SK-N-SH treated with all-trans-retinoic acid at 6 μM for 48 hours (cell line): ENCODE measurements at regions not wholly inside any gene's neighbourhood (a gene's known extent, or its start where the extent isn't known, plus 50 kb on each side); places are given as distances from the start of the nearest gene placed in this dataset.

Experiments used
- ATAC-seq: fragments of 200-7000 bp; cut with Tn5 transposase; 3 replicates; pipeline ENCODE4 v1.9.1; 2020; ENCODE audit warnings: mild to moderate bottlenecking, moderate library complexity
- ARNTL ChIP-seq: fragments of 450-650 bp; formaldehyde crosslinking; IDR thresholded peaks from 2 replicates; pipeline ENCODE4 v1.5.0; 2020; ENCODE audit warnings: low read depth, mild to moderate bottlenecking, moderate library complexity, borderline replicate concordance
- BACH2 ChIP-seq: fragments of 250-450 bp; sonication (Bioruptor Pico); IDR thresholded peaks from 2 replicates; pipeline ENCODE4 v1.9.0; 2021; ENCODE audit warnings: mild to moderate bottlenecking, borderline replicate concordance
- CSDC2 ChIP-seq: fragments of 250-450 bp; sonication (Bioruptor Pico); IDR thresholded peaks from 2 replicates; pipeline ENCODE4 v1.5.0; 2020; ENCODE audit warnings: mild to moderate bottlenecking, moderate library complexity
- ESRRG ChIP-seq: fragments of 250-450 bp; sonication (Bioruptor Pico); IDR thresholded peaks from 2 replicates; pipeline ENCODE4 v1.6.1; 2021; ENCODE audit warnings: mild to moderate bottlenecking
- GLIS3 ChIP-seq: fragments of 250-450 bp; sonication (Bioruptor Pico); IDR thresholded peaks from 2 replicates; pipeline ENCODE4 v1.5.0; 2020; ENCODE audit warnings: mild to moderate bottlenecking, moderate library complexity
- ISL1 ChIP-seq: fragments of 250-450 bp; sonication (Bioruptor Pico); IDR thresholded peaks from 2 replicates; pipeline ENCODE4 v2.1.2; 2022; ENCODE audit warnings: mild to moderate bottlenecking, moderate library complexity
- OSR1 ChIP-seq: fragments of 250-450 bp; sonication (Bioruptor Pico); IDR thresholded peaks from 2 replicates; pipeline ENCODE4 v1.8.0; 2022; ENCODE audit warnings: moderate library complexity, mild to moderate bottlenecking, inconsistent platforms
- PPARA ChIP-seq: fragments of 250-450 bp; sonication (Bioruptor Pico); IDR thresholded peaks from 2 replicates; pipeline ENCODE4 v1.5.0; 2020; ENCODE audit warnings: mild to moderate bottlenecking, borderline replicate concordance
- RARB ChIP-seq: fragments of 250-450 bp; sonication (Bioruptor Pico); IDR thresholded peaks from 2 replicates; pipeline ENCODE4 v1.8.0; 2021; ENCODE audit warnings: mild to moderate bottlenecking, moderate library complexity
- ZC3H10 ChIP-seq: fragments of 250-450 bp; sonication (Bioruptor Pico); IDR thresholded peaks from 2 replicates; pipeline ENCODE4 v1.5.1; 2021; ENCODE audit warnings: mild to moderate bottlenecking, moderate library complexity
- ZFP3 ChIP-seq: fragments of 250-450 bp; sonication (Bioruptor Pico); IDR thresholded peaks from 2 replicates; pipeline ENCODE4 v1.5.0; 2020; ENCODE audit warnings: mild to moderate bottlenecking, moderate library complexity
- ZFP30 ChIP-seq: fragments of 450-650 bp; formaldehyde crosslinking; IDR thresholded peaks from 2 replicates; pipeline ENCODE4 v1.5.0; 2022; ENCODE audit warnings: mild to moderate bottlenecking, moderate library complexity
- ZNF565 ChIP-seq: fragments of 450-650 bp; formaldehyde crosslinking; conservative IDR thresholded peaks from 2 replicates; pipeline ENCODE4 v1.5.0; 2020; ENCODE audit warnings: low read depth, mild to moderate bottlenecking, moderate library complexity
- ZNF70 ChIP-seq: fragments of 450-650 bp; formaldehyde crosslinking; IDR thresholded peaks from 2 replicates; pipeline ENCODE4 v1.5.0; 2020; ENCODE audit warnings: mild to moderate bottlenecking, moderate library complexity
- ZNF8 ChIP-seq: fragments of 450-650 bp; formaldehyde crosslinking; IDR thresholded peaks from 2 replicates; pipeline ENCODE4 v1.5.0; 2020; ENCODE audit warnings: mild to moderate bottlenecking, moderate library complexity
- TF ChIP-seq, protein P1 (sequence below): fragments of 250-450 bp; sonication (Bioruptor Pico); IDR thresholded peaks from 2 replicates; pipeline ENCODE4 v1.5.1; 2020; ENCODE audit warnings: low read depth, mild to moderate bottlenecking, moderate library complexity
- TF ChIP-seq, protein P2 (sequence below): fragments of 250-450 bp; sonication (Bioruptor Pico); IDR thresholded peaks from 2 replicates; pipeline ENCODE4 v1.5.1; 2021; ENCODE audit warnings: mild to moderate bottlenecking, moderate library complexity
- TF ChIP-seq, protein P3 (sequence below): fragments of 250-450 bp; sonication (Bioruptor Pico); IDR thresholded peaks from 2 replicates; pipeline ENCODE4 v1.8.0; 2021; ENCODE audit warnings: low read depth, mild to moderate bottlenecking, moderate library complexity, borderline replicate concordance
- TF ChIP-seq, protein P4 (sequence below): fragments of 250-450 bp; sonication (Bioruptor Pico); IDR thresholded peaks from 2 replicates; pipeline ENCODE4 v1.8.0; 2020; ENCODE audit warnings: mild to moderate bottlenecking, moderate library complexity, borderline replicate concordance
- TF ChIP-seq, protein P5 (sequence below): fragments of 250-450 bp; sonication (Bioruptor Pico); IDR thresholded peaks from 2 replicates; pipeline ENCODE4 v1.5.0; 2020; ENCODE audit warnings: mild to moderate bottlenecking, moderate library complexity

DNA sequence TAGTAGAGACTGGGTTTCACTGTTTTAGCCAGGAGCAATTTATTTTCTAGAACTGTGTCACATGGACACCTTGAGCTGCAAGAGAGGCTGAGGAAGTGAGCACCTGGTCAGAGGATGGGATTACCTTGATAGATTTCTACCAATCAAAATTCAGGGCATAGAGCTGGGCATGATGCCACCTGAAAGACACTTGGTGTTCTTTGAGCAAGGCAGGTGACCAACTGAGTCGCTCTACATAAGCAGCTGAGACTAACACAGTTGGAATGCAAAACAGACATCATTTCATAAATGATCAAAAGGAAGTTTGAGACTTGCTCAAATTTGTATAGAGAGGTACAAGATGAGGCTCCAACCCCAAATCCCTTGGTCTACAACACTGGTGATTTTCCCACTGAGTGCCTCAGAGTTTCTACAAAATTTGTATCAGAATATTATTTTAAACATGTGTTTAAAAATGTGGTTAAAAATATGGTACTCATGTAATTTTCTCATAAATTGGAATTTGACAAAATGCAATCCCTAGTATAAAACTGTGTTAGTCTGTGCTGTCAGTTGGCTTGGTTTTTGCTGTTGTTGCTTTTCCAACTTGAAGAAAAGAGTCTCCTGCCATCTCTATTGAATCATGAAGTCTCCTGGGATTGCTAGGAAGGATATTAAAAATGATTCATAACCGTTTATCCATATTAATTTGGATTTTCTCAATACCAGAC is 156.4 kb upstream of the MDFIC start:
- no peak for ATAC-seq
- TF ChIP-seq, protein P1, sequence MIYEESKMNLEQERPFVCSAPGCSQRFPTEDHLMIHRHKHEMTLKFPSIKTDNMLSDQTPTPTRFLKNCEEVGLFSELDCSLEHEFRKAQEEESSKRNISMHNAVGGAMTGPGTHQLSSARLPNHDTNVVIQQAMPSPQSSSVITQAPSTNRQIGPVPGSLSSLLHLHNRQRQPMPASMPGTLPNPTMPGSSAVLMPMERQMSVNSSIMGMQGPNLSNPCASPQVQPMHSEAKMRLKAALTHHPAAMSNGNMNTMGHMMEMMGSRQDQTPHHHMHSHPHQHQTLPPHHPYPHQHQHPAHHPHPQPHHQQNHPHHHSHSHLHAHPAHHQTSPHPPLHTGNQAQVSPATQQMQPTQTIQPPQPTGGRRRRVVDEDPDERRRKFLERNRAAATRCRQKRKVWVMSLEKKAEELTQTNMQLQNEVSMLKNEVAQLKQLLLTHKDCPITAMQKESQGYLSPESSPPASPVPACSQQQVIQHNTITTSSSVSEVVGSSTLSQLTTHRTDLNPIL (CRISPR knock-in tag): no peak
- TF ChIP-seq, protein P2, sequence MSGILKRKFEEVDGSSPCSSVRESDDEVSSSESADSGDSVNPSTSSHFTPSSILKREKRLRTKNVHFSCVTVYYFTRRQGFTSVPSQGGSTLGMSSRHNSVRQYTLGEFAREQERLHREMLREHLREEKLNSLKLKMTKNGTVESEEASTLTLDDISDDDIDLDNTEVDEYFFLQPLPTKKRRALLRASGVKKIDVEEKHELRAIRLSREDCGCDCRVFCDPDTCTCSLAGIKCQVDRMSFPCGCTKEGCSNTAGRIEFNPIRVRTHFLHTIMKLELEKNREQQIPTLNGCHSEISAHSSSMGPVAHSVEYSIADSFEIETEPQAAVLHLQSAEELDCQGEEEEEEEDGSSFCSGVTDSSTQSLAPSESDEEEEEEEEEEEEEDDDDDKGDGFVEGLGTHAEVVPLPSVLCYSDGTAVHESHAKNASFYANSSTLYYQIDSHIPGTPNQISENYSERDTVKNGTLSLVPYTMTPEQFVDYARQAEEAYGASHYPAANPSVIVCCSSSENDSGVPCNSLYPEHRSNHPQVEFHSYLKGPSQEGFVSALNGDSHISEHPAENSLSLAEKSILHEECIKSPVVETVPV (CRISPR knock-in tag): no peak
- TF ChIP-seq ZNF565 (CRISPR knock-in tag) (no peak), BACH2 (no peak), ZNF70 (CRISPR knock-in tag) (no peak), OSR1 (CRISPR knock-in tag) (no peak), ISL1 (no peak), RARB (CRISPR knock-in tag) (no peak), ZC3H10 (CRISPR knock-in tag) (no peak), ZFP30 (CRISPR knock-in tag) (no peak), ZFP3 (CRISPR knock-in tag) (no peak), CSDC2 (CRISPR knock-in tag) (no peak)
- TF ChIP-seq, protein P3, sequence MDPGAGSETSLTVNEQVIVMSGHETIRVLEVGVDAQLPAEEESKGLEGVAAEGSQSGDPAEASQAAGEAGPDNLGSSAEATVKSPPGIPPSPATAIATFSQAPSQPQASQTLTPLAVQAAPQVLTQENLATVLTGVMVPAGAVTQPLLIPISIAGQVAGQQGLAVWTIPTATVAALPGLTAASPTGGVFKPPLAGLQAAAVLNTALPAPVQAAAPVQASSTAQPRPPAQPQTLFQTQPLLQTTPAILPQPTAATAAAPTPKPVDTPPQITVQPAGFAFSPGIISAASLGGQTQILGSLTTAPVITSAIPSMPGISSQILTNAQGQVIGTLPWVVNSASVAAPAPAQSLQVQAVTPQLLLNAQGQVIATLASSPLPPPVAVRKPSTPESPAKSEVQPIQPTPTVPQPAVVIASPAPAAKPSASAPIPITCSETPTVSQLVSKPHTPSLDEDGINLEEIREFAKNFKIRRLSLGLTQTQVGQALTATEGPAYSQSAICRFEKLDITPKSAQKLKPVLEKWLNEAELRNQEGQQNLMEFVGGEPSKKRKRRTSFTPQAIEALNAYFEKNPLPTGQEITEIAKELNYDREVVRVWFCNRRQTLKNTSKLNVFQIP (CRISPR knock-in tag): no peak

DNA sequence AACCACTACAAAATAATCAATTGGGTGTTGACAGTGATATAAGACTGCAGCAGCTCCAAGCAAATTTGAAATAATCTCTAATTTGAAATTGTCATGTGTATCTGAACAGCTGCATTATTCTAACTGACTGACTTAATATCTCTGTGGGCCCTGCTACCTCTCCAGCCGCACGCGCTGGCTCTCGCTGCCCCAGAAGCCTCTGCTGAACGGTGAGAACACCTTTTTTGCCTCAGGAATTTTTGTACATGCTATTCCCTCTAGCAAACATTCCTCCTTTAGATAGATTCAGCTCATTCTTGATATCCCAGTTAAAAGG is 155.9 kb upstream of the MDFIC start:
- ATAC-seq: no peak
- no peak for TF ChIP-seq OSR1 (CRISPR knock-in tag)
- TF ChIP-seq ARNTL (CRISPR knock-in tag): no peak
- TF ChIP-seq ZNF70 (CRISPR knock-in tag): no peak
- no peak for TF ChIP-seq GLIS3 (CRISPR knock-in tag)
- no peak for TF ChIP-seq CSDC2 (CRISPR knock-in tag)
- TF ChIP-seq, protein P4, sequence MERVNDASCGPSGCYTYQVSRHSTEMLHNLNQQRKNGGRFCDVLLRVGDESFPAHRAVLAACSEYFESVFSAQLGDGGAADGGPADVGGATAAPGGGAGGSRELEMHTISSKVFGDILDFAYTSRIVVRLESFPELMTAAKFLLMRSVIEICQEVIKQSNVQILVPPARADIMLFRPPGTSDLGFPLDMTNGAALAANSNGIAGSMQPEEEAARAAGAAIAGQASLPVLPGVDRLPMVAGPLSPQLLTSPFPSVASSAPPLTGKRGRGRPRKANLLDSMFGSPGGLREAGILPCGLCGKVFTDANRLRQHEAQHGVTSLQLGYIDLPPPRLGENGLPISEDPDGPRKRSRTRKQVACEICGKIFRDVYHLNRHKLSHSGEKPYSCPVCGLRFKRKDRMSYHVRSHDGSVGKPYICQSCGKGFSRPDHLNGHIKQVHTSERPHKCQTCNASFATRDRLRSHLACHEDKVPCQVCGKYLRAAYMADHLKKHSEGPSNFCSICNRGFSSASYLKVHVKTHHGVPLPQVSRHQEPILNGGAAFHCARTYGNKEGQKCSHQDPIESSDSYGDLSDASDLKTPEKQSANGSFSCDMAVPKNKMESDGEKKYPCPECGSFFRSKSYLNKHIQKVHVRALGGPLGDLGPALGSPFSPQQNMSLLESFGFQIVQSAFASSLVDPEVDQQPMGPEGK: no peak
- TF ChIP-seq ISL1: no peak
- no peak for TF ChIP-seq PPARA
- TF ChIP-seq, protein P5, sequence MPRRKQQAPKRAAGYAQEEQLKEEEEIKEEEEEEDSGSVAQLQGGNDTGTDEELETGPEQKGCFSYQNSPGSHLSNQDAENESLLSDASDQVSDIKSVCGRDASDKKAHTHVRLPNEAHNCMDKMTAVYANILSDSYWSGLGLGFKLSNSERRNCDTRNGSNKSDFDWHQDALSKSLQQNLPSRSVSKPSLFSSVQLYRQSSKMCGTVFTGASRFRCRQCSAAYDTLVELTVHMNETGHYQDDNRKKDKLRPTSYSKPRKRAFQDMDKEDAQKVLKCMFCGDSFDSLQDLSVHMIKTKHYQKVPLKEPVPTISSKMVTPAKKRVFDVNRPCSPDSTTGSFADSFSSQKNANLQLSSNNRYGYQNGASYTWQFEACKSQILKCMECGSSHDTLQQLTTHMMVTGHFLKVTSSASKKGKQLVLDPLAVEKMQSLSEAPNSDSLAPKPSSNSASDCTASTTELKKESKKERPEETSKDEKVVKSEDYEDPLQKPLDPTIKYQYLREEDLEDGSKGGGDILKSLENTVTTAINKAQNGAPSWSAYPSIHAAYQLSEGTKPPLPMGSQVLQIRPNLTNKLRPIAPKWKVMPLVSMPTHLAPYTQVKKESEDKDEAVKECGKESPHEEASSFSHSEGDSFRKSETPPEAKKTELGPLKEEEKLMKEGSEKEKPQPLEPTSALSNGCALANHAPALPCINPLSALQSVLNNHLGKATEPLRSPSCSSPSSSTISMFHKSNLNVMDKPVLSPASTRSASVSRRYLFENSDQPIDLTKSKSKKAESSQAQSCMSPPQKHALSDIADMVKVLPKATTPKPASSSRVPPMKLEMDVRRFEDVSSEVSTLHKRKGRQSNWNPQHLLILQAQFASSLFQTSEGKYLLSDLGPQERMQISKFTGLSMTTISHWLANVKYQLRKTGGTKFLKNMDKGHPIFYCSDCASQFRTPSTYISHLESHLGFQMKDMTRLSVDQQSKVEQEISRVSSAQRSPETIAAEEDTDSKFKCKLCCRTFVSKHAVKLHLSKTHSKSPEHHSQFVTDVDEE (CRISPR knock-in tag): no peak
- no peak for TF ChIP-seq ZC3H10 (CRISPR knock-in tag)
- TF ChIP-seq ESRRG (CRISPR knock-in tag): no peak
- no peak for TF ChIP-seq BACH2
- TF ChIP-seq, protein P3 (CRISPR knock-in tag): no peak
- TF ChIP-seq, protein P2 (CRISPR knock-in tag): no peak
- no peak for TF ChIP-seq ZNF8 (CRISPR knock-in tag)
